GM12878 (cell line): ENCODE measurements at regions not wholly inside any gene's neighbourhood (a gene's known extent, or its start where the extent isn't known, plus 50 kb on each side); places are given as distances from the start of the nearest gene placed in this dataset.

Experiments used
- ATAC-seq: fragments of 200-7000 bp; cut with Tn5 transposase; 3 replicates; pipeline ENCODE4 v1.9.1; 2020; ENCODE audit warnings: mild to moderate bottlenecking, moderate library complexity
- BruUV-seq: library from RNA; stranded (reverse); fragments of 400-500 nt; replicated peaks from 2 replicates; lab custom pipeline; 2021; lab: Mats Ljungman, UMichigan
- CTCF ChIA-PET: fragments of 300-600 bp; sonication (Branson Sonifier 250); formaldehyde crosslinking; extraction: SDS; loops from one replicate; lab custom pipeline; 2021; ENCODE audit warnings: inconsistent platforms; lab: Yijun Ruan, JAX
- POLR2A ChIA-PET: fragments of 350-600 bp; formaldehyde crosslinking; extraction: SDS; loops from one replicate; lab custom pipeline; 2021; ENCODE audit warnings: inconsistent platforms; lab: Charles Lee
- RAD21 ChIA-PET: fragments of 300-600 bp; sonication (Branson Sonifier 250); formaldehyde crosslinking; loops from one replicate; lab custom pipeline; 2023; ENCODE audit warnings: antibody characterized with exemption; ENCODE audit not compliant: unreplicated experiment; lab: Charles Lee
- SMC1A ChIA-PET: fragments of 300-600 bp; sonication (Branson Sonifier 250); formaldehyde crosslinking; loops from one replicate; lab custom pipeline; 2023; ENCODE audit not compliant: unreplicated experiment, uncharacterized antibody; lab: Charles Lee
- DNase-seq: peaks from one replicate; pipeline ENCODE4 v3.0.0-alpha.2; 2011; ENCODE audit warnings: low read depth, low spot score
- FAIRE-seq: peaks from 3 replicates; lab custom pipeline; 2011; peaks lifted over from hg19 to GRCh38; lab: Jason Lieb, UNC
- H2AFZ ChIP-seq: 2 replicates; pipeline ENCODE4 v1.6.0; 2011; ENCODE audit warnings: low read depth, low read length, control low read depth; ENCODE audit not compliant: control insufficient read depth
- H3K27ac ChIP-seq: 2 replicates; pipeline ENCODE4 v1.5.1; 2011; ENCODE audit warnings: control low read depth; ENCODE audit not compliant: control insufficient read depth, insufficient read depth
- H3K27me3 ChIP-seq, 2 experiments: replicated peaks in 1 of 2; 2 replicates each; pipeline versions ENCODE4 v1.6.0 to v1.6.1; 2011; ENCODE audit warnings: low read length in 1 of 2; ENCODE audit not compliant: control insufficient read depth in 2 of 2, insufficient read depth in 2 of 2
- H3K36me3 ChIP-seq, 2 experiments: 2 replicates each; pipeline ENCODE4 v1.5.1; 2011; ENCODE audit warnings: low read length in 1 of 2; ENCODE audit not compliant: control insufficient read depth in 2 of 2, insufficient read depth in 2 of 2
- H3K4me1 ChIP-seq: 2 replicates; pipeline ENCODE4 v1.6.1; 2011; ENCODE audit warnings: mild to moderate bottlenecking, low read length, moderate library complexity, mixed read lengths; ENCODE audit not compliant: control insufficient read depth, insufficient read depth
- H3K4me2 ChIP-seq: 2 replicates; pipeline ENCODE4 v1.6.0; 2011; ENCODE audit warnings: control low read depth; ENCODE audit not compliant: control insufficient read depth, insufficient read depth
- H3K4me3 ChIP-seq: fragments of 200-600 bp; sonication (generic); 2 replicates; pipeline ENCODE4 v1.5.1; 2016
- H3K79me2 ChIP-seq: 2 replicates; pipeline ENCODE4 v1.6.0; 2011; ENCODE audit warnings: low read length; ENCODE audit not compliant: control insufficient read depth, insufficient read depth
- H3K9ac ChIP-seq: 2 replicates; pipeline ENCODE4 v1.8.0; 2011; ENCODE audit warnings: low read length, control low read depth, mixed read lengths; ENCODE audit not compliant: control insufficient read depth, insufficient read depth
- H3K9me3 ChIP-seq: replicated peaks from 3 replicates; pipeline ENCODE4 v1.5.1; 2011; ENCODE audit warnings: mild to moderate bottlenecking, low read length; ENCODE audit not compliant: control insufficient read depth, insufficient read depth
- H4K20me1 ChIP-seq: 2 replicates; pipeline ENCODE4 v1.6.0; 2011; ENCODE audit not compliant: control insufficient read depth, insufficient read depth
- KAT2A ChIP-seq: conservative IDR thresholded peaks from 2 replicates; pipeline ENCODE4 v1.6.1; 2011; ENCODE audit warnings: low read depth, low read length; ENCODE audit not compliant: control insufficient read depth
- MTA2 ChIP-seq: fragments of 450-650 bp; IDR thresholded peaks from 2 replicates; pipeline ENCODE4 v1.6.1; 2016; ENCODE audit warnings: low read depth, mild to moderate bottlenecking, moderate library complexity
- NBN ChIP-seq: fragments of 450-650 bp; IDR thresholded peaks from 2 replicates; pipeline ENCODE4 v1.6.1; 2016
- NFYB ChIP-seq: IDR thresholded peaks from 2 replicates; pipeline ENCODE4 v1.6.1; 2011; ENCODE audit warnings: low read depth, mild to moderate bottlenecking, low read length, improper control_type of control experiment, moderate library complexity; ENCODE audit not compliant: insufficient read depth
- NR2C1 ChIP-seq: fragments of 450-650 bp; IDR thresholded peaks from 2 replicates; pipeline ENCODE4 v1.6.1; 2017; ENCODE audit warnings: antibody characterized with exemption, mild to moderate bottlenecking, moderate library complexity
- RELA ChIP-seq: fragments of 450-650 bp; IDR thresholded peaks from 2 replicates; pipeline ENCODE4 v1.8.0; 2014; ENCODE audit warnings: borderline replicate concordance; ENCODE audit not compliant: partially characterized antibody
- SRF ChIP-seq, 2 experiments: IDR thresholded peaks; 2 replicates each; pipeline ENCODE4 v1.6.1; 2011; ENCODE audit warnings: low read depth in 2 of 2, low read length in 2 of 2, mild to moderate bottlenecking in 1 of 2, moderate library complexity in 1 of 2
- STAT3 ChIP-seq: IDR thresholded peaks from 2 replicates; pipeline ENCODE4 v1.6.1; 2011; ENCODE audit warnings: low read depth, low read length, improper control_type of control experiment
- SUZ12 ChIP-seq: fragments of 200-600 bp; sonication (generic); IDR thresholded peaks from one replicate; pipeline ENCODE4 v1.6.1; 2018; ENCODE audit warnings: antibody characterized with exemption, mild to moderate bottlenecking; ENCODE audit not compliant: unreplicated experiment
- WRNIP1 ChIP-seq: IDR thresholded peaks from 2 replicates; pipeline ENCODE4 v1.6.1; 2011; ENCODE audit warnings: low read depth, low read length, improper control_type of control experiment, borderline replicate concordance
- ZNF384 ChIP-seq: IDR thresholded peaks from 2 replicates; pipeline ENCODE4 v1.6.1; 2012; ENCODE audit warnings: low read depth, mild to moderate bottlenecking, low read length, improper control_type of control experiment, borderline replicate concordance
- ZSCAN29 ChIP-seq: fragments of 450-650 bp; IDR thresholded peaks from 2 replicates; pipeline ENCODE4 v1.6.1; 2017; ENCODE audit warnings: mild to moderate bottlenecking, moderate library complexity
- WGBS: methylation state at CpG from one replicate; pipeline ENCODE4 v1.1.6; 2016; ENCODE audit warnings: low lambda C conversion rate; ENCODE audit not compliant: insufficient replicate concordance, insufficient coverage; ENCODE audit errors: missing lambda C conversion rate; 5-methylcytosine and 5-hydroxymethylcytosine counted together
- in situ Hi-C: fragments of 300-500 bp; cut with MboI; formaldehyde crosslinking; loops from 9 replicates; pipeline ENCODE4 v1.14.3; 2018; ENCODE audit warnings: mixed read lengths
- intact Hi-C: fragments of 100-400 bp; cut with micrococcal nuclease; formaldehyde crosslinking; loops from one replicate; pipeline ENCODE4 v1.14.2; 2022; ENCODE audit not compliant: unreplicated experiment
- TF ChIP-seq, protein P1 (sequence below): fragments of 450-650 bp; IDR thresholded peaks from 2 replicates; pipeline ENCODE4 v1.6.1; 2017; ENCODE audit warnings: low read depth, mild to moderate bottlenecking, moderate library complexity
- TF ChIP-seq, protein P2 (sequence below): IDR thresholded peaks from 2 replicates; pipeline ENCODE4 v1.6.1; 2012; ENCODE audit warnings: low read length, inconsistent platforms
- TF ChIP-seq, protein P3 (sequence below): fragments of 450-650 bp; IDR thresholded peaks from 2 replicates; pipeline ENCODE4 v1.6.1; 2016; ENCODE audit warnings: mild to moderate bottlenecking, moderate library complexity, borderline replicate concordance
- TF ChIP-seq, protein P4 (sequence below): IDR thresholded peaks from 2 replicates; pipeline ENCODE4 v1.6.1; 2012; ENCODE audit warnings: low read depth, low read length, improper control_type of control experiment
- TF ChIP-seq, protein P5 (sequence below): IDR thresholded peaks from 2 replicates; pipeline ENCODE4 v1.6.1; 2012; ENCODE audit warnings: low read depth, low read length, improper control_type of control experiment

DNA sequence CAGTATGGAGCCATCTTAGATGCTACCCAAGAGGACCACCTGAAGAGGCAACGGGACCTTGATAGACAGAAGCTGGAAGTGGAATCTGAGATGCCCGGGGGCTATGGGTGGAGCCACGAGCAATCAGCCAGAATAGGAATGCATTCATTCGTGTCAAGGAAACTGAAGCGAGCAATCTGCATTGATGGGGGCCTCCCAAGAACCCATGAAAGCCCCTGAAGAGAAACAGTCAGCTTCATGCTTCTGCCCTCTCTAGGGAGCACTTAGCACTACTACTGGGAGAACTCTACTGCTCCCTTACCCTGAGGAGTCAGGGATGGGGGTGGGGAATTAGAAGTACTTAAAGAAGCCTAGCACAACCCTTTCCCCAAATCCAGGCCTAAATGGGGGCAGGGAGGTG lies 51.9 kb upstream of the TCERG1 start:
- intact Hi-C loops (no loop called here), in situ Hi-C loops (no loop called here)
- H3K9me3 ChIP-seq = no peaks in the 10 kb centered on the region
- SMC1A ChIA-PET = interaction anchor here (1.0 kb wide), 1 partner anchor 92 kb away, joined by 3 read pairs; no protein-coding TSS in a partner anchor
- H3K9ac ChIP-seq = no peak overlapping the region
- H3K27ac ChIP-seq = no peak overlapping the region
- POLR2A ChIA-PET = no interaction called here
- no peaks in the 10 kb centered on the region for H3K79me2 ChIP-seq
- H3K4me3 ChIP-seq = no peak overlapping the region
- CTCF ChIA-PET = interaction anchor here (1.7 kb wide), 1 partner anchor 32 kb away, joined by 3 read pairs; no protein-coding TSS in a partner anchor
- no peak overlapping the region for H3K4me2 ChIP-seq
- DNase-seq (no peak), FAIRE-seq (no peak), ATAC-seq (no peak)
- no peaks in the 10 kb centered on the region for H4K20me1 ChIP-seq
- no peak overlapping the region for H2AFZ ChIP-seq
- no peaks in the 10 kb centered on the region for H3K36me3 ChIP-seq
- no TSS peak for BruUV-seq
- no peaks in the 10 kb centered on the region for H3K4me1 ChIP-seq
- peaks cover 1 to 3% of the 10 kb centered on the region in 2 experiments; a peak in 3 of 4 replicates for H3K27me3 ChIP-seq
- 29% methylated on average over 5 of the region's 5 CpGs for WGBS
- RAD21 ChIA-PET = no interaction called here
- no peak for TF ChIP-seq STAT3
- TF ChIP-seq SRF (IDR thresholded peaks at IDR 0.05; ENCODE audit: low read depth in 2 of 2, low read length in 2 of 2) = no peak
- TF ChIP-seq, protein P1, sequence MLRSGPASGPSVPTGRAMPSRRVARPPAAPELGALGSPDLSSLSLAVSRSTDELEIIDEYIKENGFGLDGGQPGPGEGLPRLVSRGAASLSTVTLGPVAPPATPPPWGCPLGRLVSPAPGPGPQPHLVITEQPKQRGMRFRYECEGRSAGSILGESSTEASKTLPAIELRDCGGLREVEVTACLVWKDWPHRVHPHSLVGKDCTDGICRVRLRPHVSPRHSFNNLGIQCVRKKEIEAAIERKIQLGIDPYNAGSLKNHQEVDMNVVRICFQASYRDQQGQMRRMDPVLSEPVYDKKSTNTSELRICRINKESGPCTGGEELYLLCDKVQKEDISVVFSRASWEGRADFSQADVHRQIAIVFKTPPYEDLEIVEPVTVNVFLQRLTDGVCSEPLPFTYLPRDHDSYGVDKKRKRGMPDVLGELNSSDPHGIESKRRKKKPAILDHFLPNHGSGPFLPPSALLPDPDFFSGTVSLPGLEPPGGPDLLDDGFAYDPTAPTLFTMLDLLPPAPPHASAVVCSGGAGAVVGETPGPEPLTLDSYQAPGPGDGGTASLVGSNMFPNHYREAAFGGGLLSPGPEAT = no peak
- TF ChIP-seq, protein P2, sequence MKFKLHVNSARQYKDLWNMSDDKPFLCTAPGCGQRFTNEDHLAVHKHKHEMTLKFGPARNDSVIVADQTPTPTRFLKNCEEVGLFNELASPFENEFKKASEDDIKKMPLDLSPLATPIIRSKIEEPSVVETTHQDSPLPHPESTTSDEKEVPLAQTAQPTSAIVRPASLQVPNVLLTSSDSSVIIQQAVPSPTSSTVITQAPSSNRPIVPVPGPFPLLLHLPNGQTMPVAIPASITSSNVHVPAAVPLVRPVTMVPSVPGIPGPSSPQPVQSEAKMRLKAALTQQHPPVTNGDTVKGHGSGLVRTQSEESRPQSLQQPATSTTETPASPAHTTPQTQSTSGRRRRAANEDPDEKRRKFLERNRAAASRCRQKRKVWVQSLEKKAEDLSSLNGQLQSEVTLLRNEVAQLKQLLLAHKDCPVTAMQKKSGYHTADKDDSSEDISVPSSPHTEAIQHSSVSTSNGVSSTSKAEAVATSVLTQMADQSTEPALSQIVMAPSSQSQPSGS = no peak
- TF ChIP-seq KAT2A = no peak
- TF ChIP-seq NFYB = no peak
- TF ChIP-seq, protein P3, sequence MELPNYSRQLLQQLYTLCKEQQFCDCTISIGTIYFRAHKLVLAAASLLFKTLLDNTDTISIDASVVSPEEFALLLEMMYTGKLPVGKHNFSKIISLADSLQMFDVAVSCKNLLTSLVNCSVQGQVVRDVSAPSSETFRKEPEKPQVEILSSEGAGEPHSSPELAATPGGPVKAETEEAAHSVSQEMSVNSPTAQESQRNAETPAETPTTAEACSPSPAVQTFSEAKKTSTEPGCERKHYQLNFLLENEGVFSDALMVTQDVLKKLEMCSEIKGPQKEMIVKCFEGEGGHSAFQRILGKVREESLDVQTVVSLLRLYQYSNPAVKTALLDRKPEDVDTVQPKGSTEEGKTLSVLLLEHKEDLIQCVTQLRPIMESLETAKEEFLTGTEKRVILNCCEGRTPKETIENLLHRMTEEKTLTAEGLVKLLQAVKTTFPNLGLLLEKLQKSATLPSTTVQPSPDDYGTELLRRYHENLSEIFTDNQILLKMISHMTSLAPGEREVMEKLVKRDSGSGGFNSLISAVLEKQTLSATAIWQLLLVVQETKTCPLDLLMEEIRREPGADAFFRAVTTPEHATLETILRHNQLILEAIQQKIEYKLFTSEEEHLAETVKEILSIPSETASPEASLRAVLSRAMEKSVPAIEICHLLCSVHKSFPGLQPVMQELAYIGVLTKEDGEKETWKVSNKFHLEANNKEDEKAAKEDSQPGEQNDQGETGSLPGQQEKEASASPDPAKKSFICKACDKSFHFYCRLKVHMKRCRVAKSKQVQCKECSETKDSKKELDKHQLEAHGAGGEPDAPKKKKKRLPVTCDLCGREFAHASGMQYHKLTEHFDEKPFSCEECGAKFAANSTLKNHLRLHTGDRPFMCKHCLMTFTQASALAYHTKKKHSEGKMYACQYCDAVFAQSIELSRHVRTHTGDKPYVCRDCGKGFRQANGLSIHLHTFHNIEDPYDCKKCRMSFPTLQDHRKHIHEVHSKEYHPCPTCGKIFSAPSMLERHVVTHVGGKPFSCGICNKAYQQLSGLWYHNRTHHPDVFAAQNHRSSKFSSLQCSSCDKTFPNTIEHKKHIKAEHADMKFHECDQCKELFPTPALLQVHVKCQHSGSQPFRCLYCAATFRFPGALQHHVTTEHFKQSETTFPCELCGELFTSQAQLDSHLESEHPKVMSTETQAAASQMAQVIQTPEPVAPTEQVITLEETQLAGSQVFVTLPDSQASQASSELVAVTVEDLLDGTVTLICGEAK = no peak
- TF ChIP-seq ZSCAN29 = no peak
- TF ChIP-seq, protein P4, sequence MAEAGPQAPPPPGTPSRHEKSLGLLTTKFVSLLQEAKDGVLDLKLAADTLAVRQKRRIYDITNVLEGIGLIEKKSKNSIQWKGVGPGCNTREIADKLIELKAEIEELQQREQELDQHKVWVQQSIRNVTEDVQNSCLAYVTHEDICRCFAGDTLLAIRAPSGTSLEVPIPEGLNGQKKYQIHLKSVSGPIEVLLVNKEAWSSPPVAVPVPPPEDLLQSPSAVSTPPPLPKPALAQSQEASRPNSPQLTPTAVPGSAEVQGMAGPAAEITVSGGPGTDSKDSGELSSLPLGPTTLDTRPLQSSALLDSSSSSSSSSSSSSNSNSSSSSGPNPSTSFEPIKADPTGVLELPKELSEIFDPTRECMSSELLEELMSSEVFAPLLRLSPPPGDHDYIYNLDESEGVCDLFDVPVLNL = no peak
- TF ChIP-seq NBN = no peak
- TF ChIP-seq, protein P5, sequence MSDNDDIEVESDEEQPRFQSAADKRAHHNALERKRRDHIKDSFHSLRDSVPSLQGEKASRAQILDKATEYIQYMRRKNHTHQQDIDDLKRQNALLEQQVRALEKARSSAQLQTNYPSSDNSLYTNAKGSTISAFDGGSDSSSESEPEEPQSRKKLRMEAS = no peak
- no peak for TF ChIP-seq NR2C1
- no peak for TF ChIP-seq MTA2
- no peak for TF ChIP-seq ZNF384
- TF ChIP-seq WRNIP1 = no peak
- no peak for TF ChIP-seq RELA
- TF ChIP-seq SUZ12 = no peak
